GM12878 (cell line): ENCODE measurements at regions not wholly inside any gene's neighbourhood (a gene's known extent, or its start where the extent isn't known, plus 50 kb on each side); places are given as distances from the start of the nearest gene placed in this dataset.

Experiments used
- ATAC-seq: fragments of 200-7000 bp; cut with Tn5 transposase; 3 replicates; pipeline ENCODE4 v1.9.1; 2020; ENCODE audit warnings: mild to moderate bottlenecking, moderate library complexity
- BruUV-seq: library from RNA; stranded (reverse); fragments of 400-500 nt; replicated peaks from 2 replicates; lab custom pipeline; 2021; lab: Mats Ljungman, UMichigan
- CTCF ChIA-PET: fragments of 300-600 bp; sonication (Branson Sonifier 250); formaldehyde crosslinking; extraction: SDS; loops from one replicate; lab custom pipeline; 2021; ENCODE audit warnings: inconsistent platforms; lab: Yijun Ruan, JAX
- POLR2A ChIA-PET: fragments of 350-600 bp; formaldehyde crosslinking; extraction: SDS; loops from one replicate; lab custom pipeline; 2021; ENCODE audit warnings: inconsistent platforms; lab: Charles Lee
- RAD21 ChIA-PET: fragments of 300-600 bp; sonication (Branson Sonifier 250); formaldehyde crosslinking; loops from one replicate; lab custom pipeline; 2023; ENCODE audit warnings: antibody characterized with exemption; ENCODE audit not compliant: unreplicated experiment; lab: Charles Lee
- SMC1A ChIA-PET: fragments of 300-600 bp; sonication (Branson Sonifier 250); formaldehyde crosslinking; loops from one replicate; lab custom pipeline; 2023; ENCODE audit not compliant: unreplicated experiment, uncharacterized antibody; lab: Charles Lee
- DNase-seq: peaks from one replicate; pipeline ENCODE4 v3.0.0-alpha.2; 2011; ENCODE audit warnings: low read depth, low spot score
- FAIRE-seq: peaks from 3 replicates; lab custom pipeline; 2011; peaks lifted over from hg19 to GRCh38; lab: Jason Lieb, UNC
- H2AFZ ChIP-seq: 2 replicates; pipeline ENCODE4 v1.6.0; 2011; ENCODE audit warnings: low read depth, low read length, control low read depth; ENCODE audit not compliant: control insufficient read depth
- H3K27ac ChIP-seq: 2 replicates; pipeline ENCODE4 v1.5.1; 2011; ENCODE audit warnings: control low read depth; ENCODE audit not compliant: control insufficient read depth, insufficient read depth
- H3K27me3 ChIP-seq, 2 experiments: replicated peaks in 1 of 2; 2 replicates each; pipeline versions ENCODE4 v1.6.0 to v1.6.1; 2011; ENCODE audit warnings: low read length in 1 of 2; ENCODE audit not compliant: control insufficient read depth in 2 of 2, insufficient read depth in 2 of 2
- H3K36me3 ChIP-seq, 2 experiments: 2 replicates each; pipeline ENCODE4 v1.5.1; 2011; ENCODE audit warnings: low read length in 1 of 2; ENCODE audit not compliant: control insufficient read depth in 2 of 2, insufficient read depth in 2 of 2
- H3K4me1 ChIP-seq: 2 replicates; pipeline ENCODE4 v1.6.1; 2011; ENCODE audit warnings: mild to moderate bottlenecking, low read length, moderate library complexity, mixed read lengths; ENCODE audit not compliant: control insufficient read depth, insufficient read depth
- H3K4me2 ChIP-seq: 2 replicates; pipeline ENCODE4 v1.6.0; 2011; ENCODE audit warnings: control low read depth; ENCODE audit not compliant: control insufficient read depth, insufficient read depth
- H3K4me3 ChIP-seq: fragments of 200-600 bp; sonication (generic); 2 replicates; pipeline ENCODE4 v1.5.1; 2016
- H3K79me2 ChIP-seq: 2 replicates; pipeline ENCODE4 v1.6.0; 2011; ENCODE audit warnings: low read length; ENCODE audit not compliant: control insufficient read depth, insufficient read depth
- H3K9ac ChIP-seq: 2 replicates; pipeline ENCODE4 v1.8.0; 2011; ENCODE audit warnings: low read length, control low read depth, mixed read lengths; ENCODE audit not compliant: control insufficient read depth, insufficient read depth
- H3K9me3 ChIP-seq: replicated peaks from 3 replicates; pipeline ENCODE4 v1.5.1; 2011; ENCODE audit warnings: mild to moderate bottlenecking, low read length; ENCODE audit not compliant: control insufficient read depth, insufficient read depth
- H4K20me1 ChIP-seq: 2 replicates; pipeline ENCODE4 v1.6.0; 2011; ENCODE audit not compliant: control insufficient read depth, insufficient read depth
- CHD1 ChIP-seq: IDR thresholded peaks from 2 replicates; pipeline ENCODE4 v1.6.1; 2012; ENCODE audit warnings: low read depth, low read length, improper control_type of control experiment
- E4F1 ChIP-seq: fragments of 450-650 bp; IDR thresholded peaks from 2 replicates; pipeline ENCODE4 v1.6.1; 2018; ENCODE audit warnings: borderline replicate concordance, mild to moderate bottlenecking; ENCODE audit not compliant: partially characterized antibody
- EP300 ChIP-seq, 2 experiments: fragments of 150-350 bp in 1 of 2; IDR thresholded peaks; 2 replicates each; pipeline ENCODE4 v1.6.1; 2011 to 2012; ENCODE audit warnings: low read depth in 2 of 2, low read length in 2 of 2, borderline replicate concordance in 1 of 2, improper control_type of control experiment in 1 of 2, inconsistent platforms in 1 of 2; ENCODE audit not compliant: control insufficient read depth in 1 of 2
- IRF4 ChIP-seq: IDR thresholded peaks from 2 replicates; pipeline ENCODE4 v1.6.1; 2011; ENCODE audit warnings: low read depth, low read length
- MYC ChIP-seq: IDR thresholded peaks from 2 replicates; pipeline ENCODE4 v1.6.1; 2011; ENCODE audit warnings: mild to moderate bottlenecking, low read length, moderate library complexity, inconsistent platforms; ENCODE audit not compliant: insufficient read depth, insufficient replicate concordance, insufficient read length, severe bottlenecking
- POU2F2 ChIP-seq: IDR thresholded peaks from 3 replicates; pipeline ENCODE4 v1.6.1; 2011; ENCODE audit warnings: low read depth, mild to moderate bottlenecking, low read length, borderline replicate concordance
- RBBP5 ChIP-seq: fragments of 200-600 bp; sonication (generic); conservative IDR thresholded peaks from 2 replicates; pipeline ENCODE4 v1.6.1; 2016
- RCOR1 ChIP-seq: conservative IDR thresholded peaks from 2 replicates; pipeline ENCODE4 v1.6.1; 2012; ENCODE audit warnings: low read depth, low read length, improper control_type of control experiment
- SIN3A ChIP-seq: IDR thresholded peaks from 2 replicates; pipeline ENCODE4 v1.6.1; 2012; ENCODE audit warnings: low read depth, low read length, improper control_type of control experiment
- STAT3 ChIP-seq: IDR thresholded peaks from 2 replicates; pipeline ENCODE4 v1.6.1; 2011; ENCODE audit warnings: low read depth, low read length, improper control_type of control experiment
- SUZ12 ChIP-seq: fragments of 200-600 bp; sonication (generic); IDR thresholded peaks from one replicate; pipeline ENCODE4 v1.6.1; 2018; ENCODE audit warnings: antibody characterized with exemption, mild to moderate bottlenecking; ENCODE audit not compliant: unreplicated experiment
- TBL1XR1 ChIP-seq: IDR thresholded peaks from 2 replicates; pipeline ENCODE4 v1.6.1; 2012; ENCODE audit warnings: low read depth, low read length, improper control_type of control experiment
- YBX1 ChIP-seq: fragments of 450-650 bp; IDR thresholded peaks from 2 replicates; pipeline ENCODE4 v1.6.1; 2016; ENCODE audit warnings: antibody characterized with exemption
- ZNF274 ChIP-seq: IDR thresholded peaks from one replicate; pipeline ENCODE4 v1.8.0; 2011; ENCODE audit not compliant: insufficient read length, insufficient read depth
- ZNF687 ChIP-seq: fragments of 450-650 bp; IDR thresholded peaks from 2 replicates; pipeline ENCODE4 v1.6.1; 2017; ENCODE audit warnings: mild to moderate bottlenecking, moderate library complexity
- WGBS: methylation state at CpG from one replicate; pipeline ENCODE4 v1.1.6; 2016; ENCODE audit warnings: low lambda C conversion rate; ENCODE audit not compliant: insufficient replicate concordance, insufficient coverage; ENCODE audit errors: missing lambda C conversion rate; 5-methylcytosine and 5-hydroxymethylcytosine counted together
- in situ Hi-C: fragments of 300-500 bp; cut with MboI; formaldehyde crosslinking; loops from 9 replicates; pipeline ENCODE4 v1.14.3; 2018; ENCODE audit warnings: mixed read lengths
- intact Hi-C: fragments of 100-400 bp; cut with micrococcal nuclease; formaldehyde crosslinking; loops from one replicate; pipeline ENCODE4 v1.14.2; 2022; ENCODE audit not compliant: unreplicated experiment

DNA sequence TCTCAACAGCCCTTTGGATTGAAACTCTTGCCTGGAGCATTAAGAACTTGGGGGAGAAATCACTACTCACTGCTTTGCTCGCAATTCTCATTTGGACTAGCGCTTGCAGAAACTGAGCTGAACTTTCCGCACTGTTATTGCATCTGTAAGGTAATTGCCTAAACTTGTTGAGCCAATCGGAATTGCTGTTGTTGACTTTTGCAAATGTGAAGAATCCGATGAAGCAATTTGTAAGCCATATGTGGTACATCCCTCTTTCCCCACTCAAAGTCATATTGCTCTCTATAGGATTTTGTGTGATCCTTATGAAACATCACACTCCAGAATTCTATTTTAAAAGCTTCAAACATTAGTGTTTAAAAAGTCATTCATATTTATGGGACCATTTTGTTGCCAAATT lies 191.7 kb upstream of the GBE1 start:
- H3K27me3 ChIP-seq = no peaks in the 10 kb centered on the region
- H3K4me1 ChIP-seq = no peaks in the 10 kb centered on the region
- FAIRE-seq (no peak), DNase-seq (no peak), ATAC-seq (no peak)
- H3K27ac ChIP-seq = no peak overlapping the region
- in situ Hi-C loops = no loop called here
- H3K9me3 ChIP-seq = no peaks in the 10 kb centered on the region
- no peak overlapping the region for H3K4me3 ChIP-seq
- no TSS peak for BruUV-seq
- RAD21 ChIA-PET = no interaction called here
- WGBS = 83% methylated on average over 5 of the region's 5 CpGs
- TF ChIP-seq EP300 (IDR thresholded peaks at IDR 0.05; ENCODE audit: borderline replicate concordance in 1 of 2, control insufficient read depth in 1 of 2, low read depth in 2 of 2, low read length in 2 of 2) = no peak
- no peak for TF ChIP-seq ZNF274
- TF ChIP-seq ZNF687 = no peak
- no peak for TF ChIP-seq RBBP5
- no peak for TF ChIP-seq TBL1XR1
- TF ChIP-seq CHD1 = no peak
- no peak for TF ChIP-seq YBX1
- no peak for TF ChIP-seq RCOR1
- no peak for TF ChIP-seq SIN3A
- TF ChIP-seq STAT3 = no peak
- TF ChIP-seq MYC = no peak
- no peak for TF ChIP-seq E4F1
- TF ChIP-seq POU2F2 = no peak
- TF ChIP-seq SUZ12 = no peak
- no peak for TF ChIP-seq IRF4
- CTCF ChIA-PET = no interaction called here
- H3K4me2 ChIP-seq = no peak overlapping the region
- no peaks in the 10 kb centered on the region for H4K20me1 ChIP-seq
- intact Hi-C loops = no loop called here
- no peaks in the 10 kb centered on the region for H3K36me3 ChIP-seq
- H3K9ac ChIP-seq = no peak overlapping the region
- SMC1A ChIA-PET = interaction anchor here (1.3 kb wide), 1 partner anchor 13 kb away, joined by 3 read pairs; no protein-coding TSS in a partner anchor
- POLR2A ChIA-PET = no interaction called here
- H3K79me2 ChIP-seq = no peaks in the 10 kb centered on the region
- no peak overlapping the region for H2AFZ ChIP-seq
